GM18951 (cell line): ENCODE measurements at regions not wholly inside any gene's neighbourhood (a gene's known extent, or its start where the extent isn't known, plus 50 kb on each side); places are given as distances from the start of the nearest gene placed in this dataset.

Experiments
- POLR2A ChIP-seq: IDR thresholded peaks from 4 replicates; pipeline ENCODE4 v1.6.1; 2011; ENCODE audit warnings: mild to moderate bottlenecking; ENCODE audit not compliant: insufficient read length, insufficient read depth; ENCODE audit errors: extremely low read depth
- in situ Hi-C: fragments of 300-500 bp; cut with MboI; formaldehyde crosslinking; loops from one replicate; pipeline ENCODE4 v1.12.0; 2022; ENCODE audit warnings: low sequenced_read_pairs, mixed read lengths, inconsistent platforms; ENCODE audit not compliant: unreplicated experiment

DNA sequence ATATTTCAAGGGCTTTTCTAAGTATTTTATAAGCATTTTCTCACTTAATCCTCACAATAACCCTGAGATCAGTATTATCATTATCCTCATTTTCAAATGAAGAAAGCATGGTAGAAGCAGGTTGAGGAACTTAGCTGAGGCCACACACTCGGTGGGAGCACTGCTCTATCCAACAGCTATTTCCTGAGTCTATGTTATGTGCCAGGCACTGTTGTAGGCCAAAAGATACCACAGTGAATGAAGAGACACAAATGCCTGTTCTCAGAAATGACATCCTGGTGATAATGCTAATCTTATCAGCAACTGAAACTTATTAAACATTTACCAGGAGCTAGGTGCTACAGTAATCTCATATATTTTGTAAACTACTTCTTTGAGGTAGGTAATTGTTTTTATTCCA lies 553.9 kb upstream of the ARGLU1 start:
- no peak for TF ChIP-seq POLR2A
- in situ Hi-C loops, result no loop called here

DNA sequence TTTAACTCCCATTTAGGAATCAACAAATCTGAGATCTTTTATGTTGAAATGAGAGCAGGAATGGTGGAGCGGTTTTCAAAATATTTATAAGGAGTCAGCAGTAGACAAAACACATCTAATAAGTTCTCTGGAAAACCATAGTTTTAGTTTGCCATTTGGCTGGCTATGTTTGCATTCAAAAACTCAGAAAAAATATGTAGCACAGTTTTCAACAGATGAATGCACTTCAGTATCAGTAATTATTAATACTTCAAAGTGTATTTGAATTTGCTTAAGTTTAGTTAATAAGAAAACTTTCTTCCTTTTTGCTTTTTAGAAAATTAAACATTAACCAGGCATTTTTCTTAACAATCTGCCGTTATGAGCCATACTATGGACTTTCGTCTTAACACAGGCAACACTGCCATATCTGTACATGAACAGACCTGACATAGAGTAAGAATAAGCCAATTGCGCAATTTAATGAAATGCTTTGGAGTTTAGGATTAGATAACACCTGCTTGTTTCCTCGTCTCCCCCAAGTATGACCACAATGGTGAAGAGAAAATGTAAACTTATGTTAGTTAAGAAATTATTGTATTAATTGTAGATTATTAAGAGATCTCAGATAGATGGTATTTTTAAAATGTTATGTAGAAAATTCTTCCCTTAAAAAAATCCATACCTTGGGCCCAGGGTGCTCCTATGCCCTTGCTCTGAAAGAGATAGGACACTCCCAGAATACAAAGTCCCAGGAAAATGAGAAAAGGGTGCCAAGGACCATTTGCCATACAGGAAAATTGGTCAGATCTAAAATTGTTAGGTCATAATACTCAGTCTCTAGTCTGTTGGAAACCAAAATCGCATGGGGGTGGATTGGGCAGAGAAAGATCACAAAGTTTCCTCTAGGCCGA lies 552.3 kb upstream of the ARGLU1 start:
- TF ChIP-seq POLR2A, result no peak
- in situ Hi-C loops, result no loop called here

DNA sequence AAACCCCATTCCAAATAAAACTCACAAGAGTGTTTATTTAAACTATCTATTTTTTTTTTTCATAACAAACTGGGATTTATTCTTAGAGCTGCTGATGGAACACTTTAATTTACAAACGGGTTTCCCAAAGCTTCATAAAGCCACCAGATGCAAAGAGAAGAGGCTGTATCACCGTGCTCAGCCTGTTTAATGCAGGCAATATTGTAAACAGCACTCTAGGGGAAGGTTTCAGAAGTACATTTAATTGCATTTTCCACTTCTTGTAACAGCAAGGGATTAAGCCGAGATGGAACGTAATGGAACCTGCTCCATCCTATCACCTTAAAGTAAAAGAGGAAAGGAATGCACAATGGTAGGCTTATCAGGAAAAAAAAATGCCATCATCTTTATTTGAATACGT lies 550.6 kb upstream of the ARGLU1 start:
- in situ Hi-C loops, result no loop called here
- no peak for TF ChIP-seq POLR2A

DNA sequence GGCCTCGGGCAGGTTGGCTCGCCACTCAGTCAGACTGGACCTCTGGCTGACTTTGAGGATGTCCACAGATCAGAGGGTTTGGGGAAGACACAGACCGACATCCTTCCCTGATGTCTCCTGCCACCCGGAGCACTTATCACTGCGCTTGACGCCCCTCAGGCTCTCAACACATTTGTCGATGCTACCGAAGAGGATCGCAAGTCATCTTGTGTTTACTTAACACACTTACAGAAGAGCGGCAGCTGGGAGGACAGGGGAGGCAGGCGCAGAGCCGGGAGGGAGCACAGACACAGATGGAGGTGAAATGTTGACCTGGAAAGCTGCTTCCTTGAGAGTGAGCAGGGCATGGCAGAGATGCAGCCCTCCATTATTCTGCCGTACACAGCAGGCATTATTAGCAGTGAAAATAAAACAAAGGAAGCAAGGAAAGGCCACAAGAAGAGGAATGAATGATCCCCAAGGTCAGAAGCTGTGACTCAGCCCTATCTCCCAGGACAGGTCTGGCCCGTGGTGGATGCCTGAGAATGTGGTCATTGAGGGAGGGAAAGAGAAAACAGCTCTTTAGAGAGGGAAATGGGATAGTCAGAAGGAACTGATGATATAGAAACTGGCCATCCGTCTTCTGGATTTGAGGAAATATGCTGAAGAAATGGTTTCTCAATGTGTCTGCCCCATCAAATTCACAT lies 549.5 kb upstream of the ARGLU1 start:
- in situ Hi-C loops, result no loop called here
- TF ChIP-seq POLR2A, result no peak

DNA sequence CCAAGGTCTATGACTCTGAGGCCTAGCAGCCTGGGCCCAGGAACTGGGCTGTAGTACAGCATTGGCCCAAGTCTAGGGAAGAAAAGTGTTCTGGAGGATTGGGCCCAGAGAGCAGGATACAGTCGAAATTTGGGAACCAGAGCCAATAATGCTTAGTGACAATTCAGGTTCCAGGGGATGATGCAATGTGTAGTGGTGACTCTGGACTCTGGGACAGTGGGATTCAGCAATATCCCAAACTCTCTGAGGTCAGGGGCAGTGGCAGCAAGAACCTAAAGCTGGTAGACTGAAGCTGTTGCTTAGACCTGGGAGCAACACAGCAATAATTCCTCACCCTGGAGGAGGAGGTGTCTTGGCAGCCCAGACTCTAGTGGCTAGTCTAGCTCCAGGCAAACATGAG lies 545.5 kb upstream of the ARGLU1 start:
- in situ Hi-C loops, result no loop called here
- TF ChIP-seq POLR2A, result no peak

DNA sequence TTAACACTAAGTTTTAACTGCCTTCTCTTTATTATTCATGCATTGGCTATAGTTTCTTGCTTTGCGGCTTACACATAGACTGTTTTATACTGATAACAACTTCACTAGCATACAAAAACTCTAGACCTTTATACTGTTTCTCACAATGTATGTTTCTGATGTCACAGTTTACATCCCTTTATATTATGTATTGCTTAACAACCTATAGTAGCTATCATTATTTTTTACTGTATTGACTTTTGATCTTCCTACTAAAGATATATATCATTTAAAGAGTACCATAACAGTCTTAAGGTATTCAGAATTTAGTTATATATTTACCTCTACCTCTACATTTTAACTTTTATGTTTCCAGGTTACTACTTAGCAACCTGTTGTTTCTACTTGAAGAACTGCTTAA lies 543.3 kb upstream of the ARGLU1 start:
- in situ Hi-C loops, result no loop called here
- no peak for TF ChIP-seq POLR2A

DNA sequence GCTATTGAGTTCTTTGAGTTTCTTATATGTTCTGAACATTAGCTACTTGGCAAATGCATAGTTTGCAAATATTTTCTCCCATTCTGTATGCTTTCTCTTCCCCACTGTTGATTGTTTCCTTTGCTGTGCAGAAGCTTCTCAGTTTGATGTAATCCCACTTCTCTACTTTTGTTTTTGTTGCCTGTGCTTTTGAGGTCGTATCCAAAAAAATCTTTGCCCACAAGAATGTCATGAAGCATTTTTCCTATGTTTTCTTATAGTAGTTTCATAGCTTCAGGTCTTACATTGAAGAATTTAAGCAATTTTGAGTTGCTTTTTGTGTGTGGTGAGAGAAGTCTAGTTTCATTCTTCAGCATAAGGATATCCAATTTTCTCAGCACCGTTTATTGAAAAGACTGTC lies 536.7 kb upstream of the ARGLU1 start:
- in situ Hi-C loops, result no loop called here
- no peak for TF ChIP-seq POLR2A

DNA sequence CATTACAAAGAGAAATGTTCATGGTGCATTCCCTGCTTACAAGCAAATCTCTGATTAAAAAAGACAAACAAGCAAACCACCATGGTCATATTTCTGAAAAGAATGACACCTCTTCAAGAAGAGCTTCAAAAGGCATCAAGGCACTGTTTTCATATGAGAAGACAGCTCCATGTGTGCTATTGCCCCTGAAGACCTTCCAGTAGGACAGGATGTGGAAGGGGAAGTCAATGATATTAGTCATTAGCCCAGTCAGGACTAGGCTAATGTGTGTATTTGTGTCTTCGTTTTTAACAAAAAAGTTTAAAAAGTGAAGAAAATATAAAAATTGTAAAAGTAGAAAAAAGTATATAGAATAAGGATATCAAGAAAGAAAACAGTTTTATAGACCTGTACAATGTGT lies 534.7 kb upstream of the ARGLU1 start:
- TF ChIP-seq POLR2A, result no peak
- in situ Hi-C loops, result no loop called here

DNA sequence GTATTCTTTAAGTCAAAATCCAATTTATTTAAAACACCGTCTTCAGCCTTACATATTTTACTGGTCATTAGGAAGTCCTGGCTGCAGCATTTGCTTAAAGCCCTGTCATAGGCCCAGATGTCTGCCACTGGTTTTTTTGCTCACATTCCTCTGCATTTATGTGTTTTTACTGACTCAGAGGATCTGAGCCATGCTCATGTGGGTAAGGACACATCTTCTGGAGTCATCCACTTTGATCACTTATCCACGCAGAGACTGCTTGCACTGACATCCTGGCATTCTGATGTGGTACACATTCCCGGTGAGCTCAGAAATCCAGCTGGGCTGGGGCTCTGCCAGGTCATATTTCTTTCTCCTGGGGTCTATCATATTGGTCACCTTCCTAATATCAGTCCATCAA lies 531.7 kb upstream of the ARGLU1 start:
- TF ChIP-seq POLR2A, result no peak
- in situ Hi-C loops, result no loop called here

DNA sequence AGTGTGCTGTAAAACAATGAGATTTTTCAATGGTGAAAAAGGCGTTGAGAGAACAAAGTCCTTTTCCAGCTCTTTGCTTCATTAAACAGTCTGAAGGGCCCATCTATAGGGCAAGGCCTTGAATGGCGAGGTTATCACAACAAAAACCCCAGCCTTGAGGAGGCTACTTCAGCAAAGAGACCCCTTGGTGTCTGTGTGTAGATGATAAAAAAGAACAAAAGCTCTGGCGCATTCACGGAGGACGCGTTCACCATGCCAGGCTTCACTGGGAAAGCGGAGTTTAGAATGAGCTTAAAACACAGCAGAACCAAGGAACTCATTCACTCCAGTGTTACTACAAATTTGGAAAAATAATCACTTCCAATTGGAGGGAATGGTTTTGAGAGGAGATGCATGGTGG lies 530.0 kb upstream of the ARGLU1 start:
- TF ChIP-seq POLR2A, result no peak
- in situ Hi-C loops, result no loop called here

DNA sequence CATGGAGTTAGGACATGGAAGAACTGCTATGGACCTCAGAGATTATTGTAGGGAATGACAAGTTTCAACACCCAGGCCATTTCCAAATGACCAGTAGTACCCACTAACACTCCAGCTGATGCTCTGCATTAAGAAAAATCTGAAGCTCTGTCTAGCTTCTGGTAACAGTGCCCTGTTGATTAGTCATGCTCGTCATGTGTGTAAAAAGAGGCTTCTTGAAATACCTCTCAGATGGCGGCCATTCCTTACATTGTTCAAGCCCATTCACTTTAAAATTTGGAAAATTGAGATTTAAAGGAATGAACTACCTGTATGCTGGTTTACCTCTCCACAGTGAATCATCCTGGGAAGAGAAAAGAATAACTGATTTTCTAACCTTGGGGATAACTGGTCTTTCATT lies 527.9 kb upstream of the ARGLU1 start:
- in situ Hi-C loops, result no loop called here
- no peak for TF ChIP-seq POLR2A

DNA sequence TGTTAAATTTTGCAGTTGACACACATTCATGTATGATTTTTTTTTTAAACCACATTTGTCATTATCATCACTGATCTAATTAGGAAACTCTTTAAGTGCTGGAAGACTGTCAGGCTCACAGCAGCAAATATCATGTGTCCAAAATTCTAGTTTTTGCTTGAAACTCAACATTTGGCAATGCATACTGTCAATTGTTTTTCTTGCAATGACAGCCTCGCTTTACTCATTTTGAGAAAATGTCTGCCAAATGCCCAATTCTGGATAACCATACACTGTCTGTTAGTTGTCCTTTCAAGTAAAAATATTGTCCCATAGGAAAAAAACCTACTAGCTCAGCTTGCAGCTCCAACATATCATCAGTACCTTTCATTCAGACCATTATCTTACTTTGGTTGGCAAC lies 523.9 kb upstream of the ARGLU1 start:
- in situ Hi-C loops, result no loop called here
- TF ChIP-seq POLR2A, result no peak

DNA sequence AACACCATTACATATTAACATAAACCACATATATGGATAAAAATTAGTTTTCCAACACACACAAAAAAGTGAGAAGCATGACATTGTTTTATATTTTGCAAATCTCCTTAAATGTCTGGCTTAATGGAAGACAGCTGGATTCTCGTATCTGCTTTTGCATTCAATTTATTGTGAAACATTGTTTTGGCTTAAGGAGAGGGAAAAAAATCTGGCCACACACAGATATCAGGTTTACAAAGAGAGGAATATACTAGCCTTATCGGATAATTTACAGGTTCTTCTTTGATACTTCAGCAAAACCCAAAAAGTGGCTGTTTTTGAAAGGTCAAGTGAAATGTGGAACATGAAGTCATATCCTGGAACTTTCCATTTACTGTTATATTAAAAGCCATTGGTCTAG lies 523.5 kb upstream of the ARGLU1 start:
- TF ChIP-seq POLR2A, result no peak
- in situ Hi-C loops, result no loop called here

DNA sequence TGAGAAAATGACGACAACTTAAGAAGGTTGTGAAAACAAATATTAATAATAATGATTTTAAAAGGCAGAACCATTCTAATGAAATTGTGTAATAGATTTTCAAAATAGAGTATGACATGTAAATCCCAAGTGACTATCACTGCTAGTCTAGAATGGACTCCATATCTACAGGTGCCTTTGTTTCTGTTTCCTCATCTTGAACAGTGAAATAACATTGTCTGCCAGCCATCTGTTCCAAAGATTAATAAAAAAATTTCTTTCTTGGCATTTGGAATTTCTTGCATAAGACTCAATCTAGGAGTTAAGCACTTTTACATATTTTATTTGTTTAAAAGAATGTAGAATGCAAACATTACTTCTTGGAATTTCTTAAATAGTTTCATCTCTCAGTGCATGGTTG lies 520.1 kb upstream of the ARGLU1 start:
- TF ChIP-seq POLR2A, result no peak
- in situ Hi-C loops, result no loop called here
